Neural cell (in vitro differentiated cells): ENCODE measurements at regions not wholly inside any gene's neighbourhood (a gene's known extent, or its start where the extent isn't known, plus 50 kb on each side); places are given as distances from the start of the nearest gene placed in this dataset.
"Not testable (repeated sequence)": the region's sequence is repeated elsewhere in the genome, so short reads cannot be mapped to it uniquely, and the experiment has no call there.

Experiments
- H2AFZ ChIP-seq: fragments of 200-600, 300-800 bp; sonication (generic), shearing (Covaris generic); 2 replicates; pipeline ENCODE4 v1.6.0; 2014; ENCODE audit warnings: low read depth, mild to moderate bottlenecking, antibody characterized with exemption, low read length, moderate library complexity
- H3F3A ChIP-seq: fragments of 200-600 bp; shearing (Covaris generic); 2 replicates; pipeline ENCODE4 v1.6.1; 2016; ENCODE audit warnings: mild to moderate bottlenecking, moderate library complexity, mixed read lengths, antibody characterized with exemption, low read length; ENCODE audit not compliant: insufficient read depth, poor library complexity, severe bottlenecking
- H3K27ac ChIP-seq: fragments of 200-600, 300-800 bp; sonication (generic), shearing (Covaris generic); 2 replicates; pipeline ENCODE4 v1.5.1; 2014; ENCODE audit warnings: mild to moderate bottlenecking, low read length, moderate library complexity
- H3K27me3 ChIP-seq: fragments of 300-800, 200-600 bp; sonication (generic), shearing (Covaris generic); 2 replicates; pipeline ENCODE4 v1.6.0; 2014; ENCODE audit warnings: mild to moderate bottlenecking, low read depth, low read length, moderate library complexity; ENCODE audit not compliant: insufficient read depth
- H3K36me3 ChIP-seq: fragments of 300-800, 200-600 bp; sonication (generic), shearing (Covaris generic); 2 replicates; pipeline ENCODE4 v1.5.1; 2014; ENCODE audit warnings: mild to moderate bottlenecking, antibody characterized with exemption, low read length, moderate library complexity; ENCODE audit not compliant: insufficient read depth
- H3K4me2 ChIP-seq: fragments of 300-800, 200-600 bp; sonication (generic), shearing (Covaris generic); 2 replicates; pipeline ENCODE4 v1.6.0; 2014; ENCODE audit warnings: mild to moderate bottlenecking, low read length
- H3K4me3 ChIP-seq: fragments of 300-800, 200-600 bp; sonication (generic), shearing (Covaris generic); 2 replicates; pipeline ENCODE4 v1.5.1; 2014; ENCODE audit warnings: mild to moderate bottlenecking, low read length, moderate library complexity
- H3K79me2 ChIP-seq: fragments of 200-600 bp; shearing (Covaris generic); replicated peaks from 2 replicates; pipeline ENCODE4 v1.6.0; 2014; ENCODE audit warnings: mild to moderate bottlenecking, low read length, moderate library complexity; ENCODE audit not compliant: insufficient read depth
- H3K9ac ChIP-seq: fragments of 300-800, 200-600 bp; sonication (generic), shearing (Covaris generic); 2 replicates; pipeline ENCODE4 v1.6.1; 2016; ENCODE audit warnings: mild to moderate bottlenecking, low read length, mixed read lengths
- H3K9me2 ChIP-seq: fragments of 200-600 bp; shearing (Covaris generic); 2 replicates; pipeline ENCODE4 v1.6.1; 2016; ENCODE audit warnings: mild to moderate bottlenecking, low read length, mixed read lengths; ENCODE audit not compliant: insufficient read depth
- H3K9me3 ChIP-seq: fragments of 200-600, 300-800 bp; sonication (generic), shearing (Covaris generic); 2 replicates; pipeline ENCODE4 v1.6.1; 2016; ENCODE audit warnings: mild to moderate bottlenecking, mixed run types, low read length, moderate library complexity, mixed read lengths
- H4K20me1 ChIP-seq: fragments of 200-600 bp; shearing (Covaris generic); 2 replicates; pipeline ENCODE4 v1.6.1; 2016; ENCODE audit warnings: mild to moderate bottlenecking, mixed run types; ENCODE audit not compliant: insufficient read depth
- CTCF ChIP-seq: fragments of 450-650 bp; IDR thresholded peaks from 2 replicates; pipeline ENCODE4 v1.5.1; 2014; ENCODE audit warnings: antibody characterized with exemption, mild to moderate bottlenecking, moderate library complexity; ENCODE audit not compliant: poor library complexity, severe bottlenecking
- EP300 ChIP-seq: fragments of 450-650 bp; conservative IDR thresholded peaks from 2 replicates; pipeline ENCODE4 v1.6.1; 2014; ENCODE audit warnings: antibody characterized with exemption, mild to moderate bottlenecking, moderate library complexity; ENCODE audit not compliant: poor library complexity, severe bottlenecking
- EZH2 ChIP-seq: fragments of 200-600, 300-800 bp; shearing (Covaris generic), sonication (generic); IDR thresholded peaks from 2 replicates; pipeline ENCODE4 v1.6.1; 2014; ENCODE audit warnings: antibody characterized with exemption, low read length, borderline replicate concordance, mild to moderate bottlenecking; ENCODE audit not compliant: insufficient read depth, poor library complexity, severe bottlenecking
- MXI1 ChIP-seq: fragments of 450-650 bp; conservative IDR thresholded peaks from 2 replicates; pipeline ENCODE4 v1.6.1; 2014; ENCODE audit warnings: antibody characterized with exemption, mild to moderate bottlenecking; ENCODE audit not compliant: poor library complexity, severe bottlenecking
- POLR2AphosphoS5 ChIP-seq: IDR thresholded peaks from 2 replicates; pipeline ENCODE4 v1.6.1; 2012
- RAD21 ChIP-seq: fragments of 450-650 bp; conservative IDR thresholded peaks from 2 replicates; pipeline ENCODE4 v1.6.1; 2014; ENCODE audit warnings: antibody characterized with exemption, mild to moderate bottlenecking, moderate library complexity
- REST ChIP-seq: IDR thresholded peaks from 2 replicates; pipeline ENCODE4 v1.6.1; 2012; ENCODE audit warnings: borderline replicate concordance
- SMC3 ChIP-seq: fragments of 450-650 bp; conservative IDR thresholded peaks from 2 replicates; pipeline ENCODE4 v1.6.1; 2014; ENCODE audit warnings: antibody characterized with exemption, mild to moderate bottlenecking, moderate library complexity; ENCODE audit not compliant: poor library complexity
- TAF1 ChIP-seq: IDR thresholded peaks from 2 replicates; pipeline ENCODE4 v1.6.1; 2012; ENCODE audit warnings: low read depth

- no peaks in the 10 kb centered on the region for H3K9me3 ChIP-seq
- H3K9me2 ChIP-seq, result no peaks in the 10 kb centered on the region
- H2AFZ ChIP-seq, result no peak overlapping the region
- TF ChIP-seq CTCF (no peak), SMC3 (no peak), TAF1 (no peak), EZH2 (no peak), EP300 (no peak), RAD21 (no peak), POLR2AphosphoS5 (no peak), MXI1 (no peak)
- H4K20me1 ChIP-seq, result no peaks in the 10 kb centered on the region
- H3K9ac ChIP-seq, result no peak overlapping the region
- H3K79me2 ChIP-seq, result no peaks in the 10 kb centered on the region
- H3K27me3 ChIP-seq, result no peaks in the 10 kb centered on the region
- no peak overlapping the region for H3K27ac ChIP-seq
- no peaks in the 10 kb centered on the region for H3K36me3 ChIP-seq
- H3F3A ChIP-seq, result no peaks in the 10 kb centered on the region
- no peak overlapping the region for H3K4me2 ChIP-seq
- no peak overlapping the region for H3K4me3 ChIP-seq
These were observed 201.0 kb upstream of the B3GALT2 start for GRCh38 chr1:193387406-193387805.

- H3F3A ChIP-seq, result not testable (repeated sequence)
These were observed 192.0 kb upstream of the B3GALT2 start for GRCh38 chr1:193378451-193378850.

GRCh38 chr1:193377472-193377871, 191.1 kb upstream of the B3GALT2 start:
- Histone ChIP-seq H3K27me3 (no peaks in the 10 kb centered on the region), H2AFZ (no peak overlapping the region), H3K79me2 (no peaks in the 10 kb centered on the region), H3K4me3 (no peak overlapping the region), H3K9ac (no peak overlapping the region), H3K27ac (no peak overlapping the region), H3K4me2 (no peak overlapping the region), H3K9me2 (no peaks in the 10 kb centered on the region), H3K36me3 (no peaks in the 10 kb centered on the region), H3K9me3 (no peaks in the 10 kb centered on the region), H3F3A (no peaks in the 10 kb centered on the region), H4K20me1 (no peaks in the 10 kb centered on the region)
- no peak for TF ChIP-seq TAF1
- no peak for TF ChIP-seq EP300
- TF ChIP-seq RAD21, result no peak
- no peak for TF ChIP-seq EZH2
- TF ChIP-seq CTCF, result no peak
- TF ChIP-seq REST, result no peak
- no peak for TF ChIP-seq SMC3
- no peak for TF ChIP-seq MXI1
- TF ChIP-seq POLR2AphosphoS5, result no peak

More at GRCh38 chr1:193378451-193378850, 192.0 kb upstream of the B3GALT2 start:
- H3K27me3 ChIP-seq, H3K27ac ChIP-seq, H3K9me2 ChIP-seq, H3K4me2 ChIP-seq, H3K36me3 ChIP-seq, H4K20me1 ChIP-seq, H3K9me3 ChIP-seq, H3K4me3 ChIP-seq, H3K79me2 ChIP-seq, H2AFZ ChIP-seq, H3K9ac ChIP-seq: not testable (repeated sequence)
